Endodermal cell (in vitro differentiated cells): ENCODE measurements at regions not wholly inside any gene's neighbourhood (a gene's known extent, or its start where the extent isn't known, plus 50 kb on each side); places are given as distances from the start of the nearest gene placed in this dataset.

ENCODE experiments used
- DNase-seq: peaks from one replicate; pipeline ENCODE4 v3.0.0-alpha.2; 2017
- H3K27ac ChIP-seq: 2 replicates; pipeline ENCODE4 v1.5.1; 2013; ENCODE audit warnings: mild to moderate bottlenecking, low read depth, low read length, moderate library complexity
- H3K27me3 ChIP-seq: 2 replicates; pipeline ENCODE4 v1.6.1; 2013; ENCODE audit warnings: mild to moderate bottlenecking, low read length, moderate library complexity; ENCODE audit not compliant: insufficient read depth, control insufficient read depth, poor library complexity, severe bottlenecking
- H3K36me3 ChIP-seq: 2 replicates; pipeline ENCODE4 v1.7.0; 2013; ENCODE audit warnings: mild to moderate bottlenecking, low read length, moderate library complexity; ENCODE audit not compliant: control insufficient read depth, insufficient read depth
- H3K4me1 ChIP-seq: one replicate; pipeline ENCODE4 v1.7.0; 2013; ENCODE audit warnings: low read length; ENCODE audit not compliant: control insufficient read depth, insufficient read depth
- H3K4me3 ChIP-seq: 2 replicates; pipeline ENCODE4 v1.5.1; 2013; ENCODE audit warnings: mild to moderate bottlenecking, low read length, moderate library complexity
- H3K9ac ChIP-seq: 2 replicates; pipeline ENCODE4 v1.6.1; 2013; ENCODE audit warnings: mild to moderate bottlenecking, low read length, moderate library complexity; ENCODE audit not compliant: poor library complexity, severe bottlenecking; ENCODE audit errors: extremely low read depth
- H3K9me3 ChIP-seq: 2 replicates; pipeline ENCODE4 v1.6.1; 2013; ENCODE audit warnings: mild to moderate bottlenecking, low read length, moderate library complexity; ENCODE audit not compliant: control insufficient read depth
- H3K27ac Mint-ChIP-seq: 2 replicates; pipeline ENCODE4 v1.8.0; 2020; ENCODE audit warnings: mixed read lengths
- H3K27me3 Mint-ChIP-seq: 2 replicates; pipeline ENCODE4 v1.8.0; 2021; ENCODE audit warnings: mild to moderate bottlenecking, mixed read lengths; ENCODE audit not compliant: insufficient read depth
- H3K36me3 Mint-ChIP-seq: 2 replicates; pipeline ENCODE4 v1.8.0; 2020; ENCODE audit warnings: low read depth, mixed read lengths
- H3K4me1 Mint-ChIP-seq: 2 replicates; pipeline ENCODE4 v1.8.0; 2020; ENCODE audit warnings: mixed read lengths
- H3K4me3 Mint-ChIP-seq: 2 replicates; pipeline ENCODE4 v1.8.0; 2020; ENCODE audit warnings: mild to moderate bottlenecking, moderate library complexity, mixed read lengths
- H3K9me3 Mint-ChIP-seq: 2 replicates; pipeline ENCODE4 v1.8.0; 2020; ENCODE audit warnings: mild to moderate bottlenecking, mixed read lengths
- WGBS, 2 experiments: methylation state at CpG; one replicate each; pipeline versions ENCODE4 v1.1.5 to v1.1.7; 2013; ENCODE audit warnings: missing lambda C conversion rate in 2 of 2, mixed read lengths in 1 of 2; ENCODE audit not compliant: insufficient coverage in 1 of 2, insufficient read length in 1 of 2; 5-methylcytosine and 5-hydroxymethylcytosine counted together
- TF ChIP-seq, protein P1 (sequence below): fragments of 200-600 bp; sonication (generic); conservative IDR thresholded peaks from 2 replicates; pipeline ENCODE4 v1.5.0; 2021; ENCODE audit warnings: antibody characterized with exemption, mild to moderate bottlenecking

DNA sequence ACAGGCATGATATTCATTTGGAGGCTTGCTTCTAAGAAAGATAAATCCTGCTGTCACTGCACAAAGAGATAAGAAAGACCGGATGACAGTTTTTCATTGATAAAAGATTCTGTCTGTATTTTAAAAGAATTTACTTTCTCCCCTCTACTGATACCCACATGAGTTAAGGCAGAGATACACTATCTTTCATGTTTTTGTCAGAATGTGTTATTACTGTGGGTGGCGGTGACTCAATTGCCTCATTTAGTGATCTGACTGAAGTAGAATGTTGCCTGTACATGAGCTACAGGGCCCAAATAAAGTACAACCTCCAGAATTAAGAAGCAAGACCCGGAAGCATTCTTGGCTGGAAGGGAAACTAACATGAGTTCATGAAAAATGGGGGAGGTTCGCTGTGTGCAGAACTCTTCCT is 480.0 kb downstream of the SLC4A3 start:
- Mint-ChIP-seq H3K36me3 (no peaks in the 10 kb centered on the region), H3K27me3 (peaks cover 2% of the 10 kb centered on the region), H3K4me1 (peaks cover 8% of the 10 kb centered on the region), H3K4me3 (no peak overlapping the region), H3K27ac (no peak overlapping the region), H3K9me3 (no peaks in the 10 kb centered on the region)
- Histone ChIP-seq H3K27me3 (no peaks in the 10 kb centered on the region), H3K4me3 (no peak overlapping the region), H3K36me3 (no peaks in the 10 kb centered on the region), H3K9me3 (no peaks in the 10 kb centered on the region), H3K27ac (no peak overlapping the region), H3K4me1 (no peaks in the 10 kb centered on the region), H3K9ac (no peak overlapping the region)
- WGBS, 2 experiments, result 94 to 100% methylated on average over 1 to 4 of the region's 4 CpGs
- DNase-seq, result no peak
- TF ChIP-seq, protein P1, sequence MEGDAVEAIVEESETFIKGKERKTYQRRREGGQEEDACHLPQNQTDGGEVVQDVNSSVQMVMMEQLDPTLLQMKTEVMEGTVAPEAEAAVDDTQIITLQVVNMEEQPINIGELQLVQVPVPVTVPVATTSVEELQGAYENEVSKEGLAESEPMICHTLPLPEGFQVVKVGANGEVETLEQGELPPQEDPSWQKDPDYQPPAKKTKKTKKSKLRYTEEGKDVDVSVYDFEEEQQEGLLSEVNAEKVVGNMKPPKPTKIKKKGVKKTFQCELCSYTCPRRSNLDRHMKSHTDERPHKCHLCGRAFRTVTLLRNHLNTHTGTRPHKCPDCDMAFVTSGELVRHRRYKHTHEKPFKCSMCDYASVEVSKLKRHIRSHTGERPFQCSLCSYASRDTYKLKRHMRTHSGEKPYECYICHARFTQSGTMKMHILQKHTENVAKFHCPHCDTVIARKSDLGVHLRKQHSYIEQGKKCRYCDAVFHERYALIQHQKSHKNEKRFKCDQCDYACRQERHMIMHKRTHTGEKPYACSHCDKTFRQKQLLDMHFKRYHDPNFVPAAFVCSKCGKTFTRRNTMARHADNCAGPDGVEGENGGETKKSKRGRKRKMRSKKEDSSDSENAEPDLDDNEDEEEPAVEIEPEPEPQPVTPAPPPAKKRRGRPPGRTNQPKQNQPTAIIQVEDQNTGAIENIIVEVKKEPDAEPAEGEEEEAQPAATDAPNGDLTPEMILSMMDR, result no peak

DNA sequence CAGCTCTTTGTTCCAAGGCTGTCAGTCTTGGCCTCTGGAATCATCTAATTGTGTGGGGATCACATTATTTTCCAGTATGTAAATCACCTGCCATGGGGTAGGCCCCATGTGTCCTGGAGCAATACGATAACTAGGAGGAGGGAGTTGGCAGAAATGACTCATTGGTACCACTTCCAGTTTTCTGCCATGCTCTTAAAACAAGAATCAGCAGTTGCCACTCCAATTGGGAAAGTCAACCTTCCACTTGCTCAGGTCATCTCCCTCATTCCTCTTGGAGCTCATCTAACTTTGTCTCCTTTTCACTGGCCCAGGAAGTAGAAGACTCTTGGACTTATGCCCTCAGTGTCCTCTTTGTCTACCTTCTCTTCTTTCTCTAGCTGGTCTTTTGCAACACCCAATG is 487.0 kb downstream of the SLC4A3 start:
- Mint-ChIP-seq H3K36me3 (peaks cover 4% of the 10 kb centered on the region), H3K27me3 (peaks cover 5% of the 10 kb centered on the region), H3K4me1 (no peaks in the 10 kb centered on the region), H3K9me3 (peaks cover 17% of the 10 kb centered on the region), H3K4me3 (no peak overlapping the region), H3K27ac (no peak overlapping the region)
- Histone ChIP-seq H3K27ac (no peak overlapping the region), H3K4me1 (no peaks in the 10 kb centered on the region), H3K27me3 (no peaks in the 10 kb centered on the region), H3K9me3 (no peaks in the 10 kb centered on the region), H3K4me3 (no peak overlapping the region), H3K36me3 (no peaks in the 10 kb centered on the region), H3K9ac (no peak overlapping the region)
- WGBS, 2 experiments, result 91 to 100% methylated on average over 1 of the region's 1 CpG
- TF ChIP-seq, protein P1, result no peak
- DNase-seq, result no peak

DNA sequence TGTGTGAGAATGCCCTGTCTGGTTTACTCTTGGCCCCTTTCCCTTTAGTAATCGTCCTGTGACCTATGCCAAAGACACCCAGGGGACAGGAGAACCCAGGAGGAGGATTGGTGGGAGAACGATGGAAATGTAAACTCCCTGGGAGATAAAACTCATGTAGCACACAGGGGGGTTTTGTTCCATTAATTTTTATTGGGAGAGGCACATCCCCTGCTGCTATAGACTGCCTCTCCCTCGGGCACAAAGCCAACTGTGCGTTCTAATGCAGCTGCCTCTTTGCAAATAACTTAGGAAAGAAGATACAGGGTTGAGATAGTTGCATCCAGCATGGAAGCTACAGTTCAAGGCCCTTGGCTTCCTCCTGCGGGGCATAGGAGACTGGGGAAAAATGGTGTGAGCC is 489.6 kb downstream of the SLC4A3 start:
- Mint-ChIP-seq H3K4me3 (no peak overlapping the region), H3K27ac (no peak overlapping the region), H3K4me1 (no peaks in the 10 kb centered on the region), H3K36me3 (peaks cover 4% of the 10 kb centered on the region), H3K9me3 (peaks cover 17% of the 10 kb centered on the region), H3K27me3 (peaks cover 5% of the 10 kb centered on the region)
- TF ChIP-seq, protein P1, result no peak
- Histone ChIP-seq H3K9ac (no peak overlapping the region), H3K27me3 (no peaks in the 10 kb centered on the region), H3K36me3 (no peaks in the 10 kb centered on the region), H3K4me3 (no peak overlapping the region), H3K4me1 (no peaks in the 10 kb centered on the region), H3K9me3 (no peaks in the 10 kb centered on the region), H3K27ac (no peak overlapping the region)
- WGBS, 2 experiments, result 80 to 85% methylated on average over 2 to 5 of the region's 5 CpGs
- no peak for DNase-seq
